Panc1 (cell line): ENCODE measurements at regions not wholly inside any gene's neighbourhood (a gene's known extent, or its start where the extent isn't known, plus 50 kb on each side); places are given as distances from the start of the nearest gene placed in this dataset.

Source experiments
- CTCF ChIP-seq: fragments of 450-650 bp; IDR thresholded peaks from 2 replicates; pipeline ENCODE4 v1.5.1; 2017; ENCODE audit warnings: mild to moderate bottlenecking
- POLR2AphosphoS5 ChIP-seq: IDR thresholded peaks from 2 replicates; pipeline ENCODE4 v1.6.1; 2012; ENCODE audit warnings: mild to moderate bottlenecking, low read depth, low read length, moderate library complexity
- REST ChIP-seq, 2 experiments: IDR thresholded peaks; 2 replicates each; pipeline ENCODE4 v1.6.1; 2011 to 2012; ENCODE audit warnings: low read depth in 2 of 2, control low read depth in 1 of 2, low read length in 1 of 2, mild to moderate bottlenecking in 1 of 2, moderate library complexity in 1 of 2; ENCODE audit not compliant: insufficient read depth in 1 of 2
- SIN3A ChIP-seq: IDR thresholded peaks from 2 replicates; pipeline ENCODE4 v1.6.1; 2012; ENCODE audit warnings: low read depth, mild to moderate bottlenecking, low read length, moderate library complexity, borderline replicate concordance; ENCODE audit not compliant: insufficient read depth
- TCF7L2 ChIP-seq: IDR thresholded peaks from 2 replicates; pipeline ENCODE4 v1.6.1; 2011; ENCODE audit warnings: mild to moderate bottlenecking, low read depth, low read length, inconsistent platforms

- TF ChIP-seq CTCF (no peak), POLR2AphosphoS5 (no peak), REST (IDR thresholded peaks at IDR 0.05; ENCODE audit: insufficient read depth in 1 of 2, low read depth in 2 of 2, low read length in 1 of 2) (no peak), TCF7L2 (no peak), SIN3A (no peak)
Observed at GRCh38 chr2:51291762-51292551, 260.0 kb upstream of the NRXN1 start.
